ENCODE measurements at regions not wholly inside any gene's neighbourhood (a gene's known extent, or its start where the extent isn't known, plus 50 kb on each side); places are given as distances from the start of the nearest gene placed in this dataset.

DNA sequence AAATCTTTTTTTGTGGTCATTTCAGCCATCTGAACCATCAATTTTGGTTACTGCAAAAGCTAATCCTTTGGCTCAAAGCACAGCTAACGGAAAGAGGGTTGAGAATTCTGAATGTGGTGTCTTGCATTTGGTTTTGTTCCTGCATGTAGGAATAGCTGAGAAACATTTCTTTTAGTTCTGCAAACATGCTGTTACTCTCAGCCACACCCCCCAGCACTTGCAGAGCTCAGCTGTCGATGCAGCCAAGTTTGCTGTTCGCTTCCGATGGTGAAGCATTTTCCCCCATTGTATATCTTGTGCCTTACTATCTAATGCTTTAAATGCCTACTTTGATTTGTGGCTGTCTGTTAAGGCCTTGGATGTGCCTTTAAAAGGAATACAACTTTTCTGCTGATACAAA, 294.9 kb upstream of the FANCL start:
- no peak for DNase-seq (ENCODE audit: low read depth in 4 of 4, low spot score in 3 of 4)

DNA sequence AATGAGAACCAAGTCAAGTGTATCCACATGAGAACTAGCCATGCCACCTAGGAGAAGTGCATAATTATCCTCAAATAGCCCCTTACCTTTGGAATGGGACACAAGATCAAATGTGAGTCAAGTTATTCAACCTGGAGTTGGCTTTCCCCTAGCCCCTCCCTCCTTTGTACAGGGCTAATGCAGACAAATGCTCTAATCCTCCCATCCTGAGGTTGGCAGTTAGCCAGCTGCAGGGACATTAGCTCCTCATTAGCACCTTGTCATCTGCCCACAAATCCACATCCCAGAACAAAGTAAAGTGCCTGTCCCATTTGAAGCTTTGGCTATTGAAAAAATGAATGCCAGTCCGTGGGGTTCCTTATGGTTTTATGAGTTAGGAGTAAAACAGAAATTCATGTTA, 294.1 kb upstream of the FANCL start:
- DNase-seq (ENCODE audit: low read depth in 4 of 4, low spot score in 3 of 4) = no peak

GRCh38 chr2:58533376-58533775, 292.3 kb upstream of the FANCL start:
- DNase-seq (ENCODE audit: low read depth in 4 of 4, low spot score in 3 of 4) = no peak

DNA sequence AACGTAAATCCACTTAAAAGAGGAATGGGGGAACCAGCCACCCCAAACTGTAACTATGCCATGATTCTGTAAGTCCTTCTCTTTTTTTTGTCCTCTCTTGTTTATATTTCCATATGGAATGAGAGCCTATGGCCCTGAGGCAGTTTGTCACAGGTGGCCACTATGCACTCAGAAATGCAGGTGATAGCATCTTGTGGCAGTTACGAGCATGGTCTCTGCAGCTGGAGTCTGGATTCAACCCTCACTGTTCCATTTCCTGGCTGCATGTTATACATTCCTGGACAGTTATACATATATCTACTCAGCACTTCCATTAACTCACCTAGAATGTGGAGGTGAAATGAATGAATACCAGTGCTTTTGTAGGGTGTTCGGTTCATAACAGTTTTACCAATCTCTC, 291.5 kb upstream of the FANCL start:
- DNase-seq (ENCODE audit: low read depth in 4 of 4, low spot score in 3 of 4) = no peak

DNA sequence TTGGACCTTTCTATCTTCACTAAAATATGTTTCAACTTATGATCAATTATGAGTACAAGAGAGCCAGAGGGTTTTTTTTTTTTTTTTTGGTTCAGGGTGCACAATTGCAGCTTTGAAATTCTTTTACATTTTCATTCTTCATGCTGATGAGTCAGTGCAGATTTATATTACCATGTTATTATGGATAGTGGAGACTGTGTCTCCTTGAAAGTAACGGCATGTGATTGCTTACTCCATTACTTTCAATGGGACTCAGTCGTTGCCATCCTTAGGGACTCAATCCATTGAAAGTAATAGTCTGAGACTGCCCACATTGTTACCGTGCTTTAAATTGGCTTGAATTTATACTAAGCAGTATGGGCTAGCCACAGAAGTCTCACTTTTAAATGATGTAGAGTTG, 286.5 kb upstream of the FANCL start:
- DNase-seq (ENCODE audit: low read depth in 4 of 4, low spot score in 3 of 4) = no peak

DNA sequence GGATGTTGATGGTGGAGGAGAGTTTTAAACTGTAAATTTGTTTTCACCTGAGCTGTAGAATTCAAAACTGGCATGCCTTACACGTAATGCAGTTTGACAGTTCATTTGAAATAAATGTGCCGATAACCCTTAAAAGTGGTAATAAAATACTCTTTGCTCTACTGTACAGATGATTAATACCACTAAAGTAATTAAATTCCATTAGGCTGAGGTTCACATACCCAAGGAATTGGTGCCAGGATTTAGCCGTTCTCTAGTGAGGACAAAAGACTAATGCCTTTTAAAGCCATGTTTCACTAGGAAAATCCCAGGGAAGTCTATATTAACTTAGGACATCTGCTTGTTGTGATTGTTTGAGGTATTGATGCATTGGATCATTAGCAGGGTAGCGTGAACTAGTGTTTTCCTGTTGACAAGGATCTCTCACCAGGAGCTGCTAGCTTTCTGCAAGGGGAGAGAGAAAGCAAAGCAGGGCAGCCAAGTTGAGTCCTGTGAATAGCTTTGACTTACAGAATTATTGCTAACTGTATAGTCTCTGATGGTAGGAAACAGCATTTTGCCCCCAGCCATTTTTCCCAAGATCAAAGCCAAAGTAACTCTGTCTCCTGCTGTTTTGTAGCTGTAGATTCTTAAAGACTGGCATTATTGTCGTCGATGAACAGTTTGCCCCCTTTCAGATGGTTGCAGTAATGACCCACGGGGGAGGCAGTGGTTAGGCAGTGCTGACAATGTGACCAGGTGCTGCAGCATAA, 280.9 kb upstream of the FANCL start:
- DNase-seq (ENCODE audit: low read depth in 4 of 4, low spot score in 3 of 4) = no peak

GRCh38 chr2:58520903-58521302, 279.8 kb upstream of the FANCL start:
- DNase-seq (ENCODE audit: low read depth in 4 of 4, low spot score in 3 of 4) = no peak

DNA sequence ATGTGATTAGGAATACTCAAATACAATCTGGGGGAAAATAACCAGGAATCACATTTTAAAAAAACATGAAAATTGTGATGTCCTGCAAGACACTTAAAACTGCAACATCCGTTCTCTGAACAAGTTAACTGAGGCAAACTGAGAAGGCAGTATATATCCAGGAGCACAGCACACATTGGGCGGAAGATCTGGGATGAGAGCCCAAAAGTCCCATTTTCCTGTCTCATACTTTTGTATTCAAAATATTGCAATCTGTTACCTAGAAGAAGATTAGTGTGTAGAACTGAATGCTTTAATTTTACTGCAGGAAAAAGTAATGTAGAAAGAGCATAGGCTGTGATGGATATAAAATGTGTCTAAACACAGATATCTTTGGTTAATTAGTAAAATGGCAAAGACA, 276.8 kb upstream of the FANCL start:
- DNase-seq (ENCODE audit: low read depth in 4 of 4, low spot score in 3 of 4) = no peak

DNA sequence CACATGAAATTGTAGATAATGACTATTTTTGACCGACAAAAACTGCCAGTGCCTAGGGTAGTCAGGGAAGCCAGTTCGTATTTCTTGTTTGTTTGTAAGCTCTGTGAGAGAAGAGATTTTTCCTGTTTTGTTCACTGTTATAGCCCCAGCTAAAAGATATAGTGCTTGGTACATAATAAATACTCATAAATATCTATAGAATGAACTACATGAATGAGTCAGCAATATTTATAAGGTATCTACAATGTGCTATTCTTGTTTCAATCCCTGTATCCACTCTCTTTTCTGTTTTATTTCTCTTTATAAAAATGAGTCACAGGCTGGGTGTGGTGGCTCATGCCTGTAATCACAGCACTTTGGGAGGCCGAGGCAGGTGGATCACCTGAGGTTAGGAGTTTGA, 275.6 kb upstream of the FANCL start:
- no peak for DNase-seq (ENCODE audit: low read depth in 4 of 4, low spot score in 3 of 4)

DNA sequence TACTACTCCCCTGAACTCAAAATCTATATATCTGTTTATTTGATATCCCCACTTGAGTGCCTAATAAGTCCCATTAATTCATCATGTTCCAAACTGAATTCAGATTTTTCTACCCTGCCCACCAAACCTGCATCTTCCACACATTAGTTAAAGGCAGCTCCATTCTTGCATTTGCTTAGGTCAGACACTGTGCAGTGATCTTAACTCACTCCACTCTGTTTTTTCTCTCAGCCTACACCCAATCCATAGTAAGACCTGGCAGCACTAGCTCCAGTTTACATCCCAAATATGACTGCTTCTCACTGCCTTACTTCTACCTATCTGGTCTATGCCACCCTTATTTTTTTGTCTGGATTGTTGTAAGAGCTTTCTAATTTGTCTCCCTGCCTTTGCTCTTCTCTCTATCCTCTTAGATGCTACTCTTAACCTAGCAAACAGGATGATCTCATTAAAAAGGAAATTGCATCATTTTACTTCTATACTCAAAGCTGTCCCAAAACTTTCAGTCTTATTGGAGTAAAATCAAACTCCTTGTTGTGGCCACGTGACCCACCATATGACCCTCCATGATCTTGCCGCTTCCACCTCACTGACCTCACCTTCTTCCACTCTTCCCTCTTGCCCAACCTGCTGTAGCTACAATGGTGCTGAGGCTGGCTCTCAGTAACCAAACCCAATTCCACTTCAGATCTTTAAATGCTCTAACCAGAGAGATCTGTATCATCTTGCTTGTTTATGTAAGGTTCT, 274.9 kb upstream of the FANCL start:
- DNase-seq (ENCODE audit: low read depth in 4 of 4, low spot score in 3 of 4) = no peak

GRCh38 chr2:58514252-58514651, 273.1 kb upstream of the FANCL start:
- no peak for DNase-seq (ENCODE audit: low read depth in 4 of 4, low spot score in 3 of 4)

- DNase-seq (ENCODE audit: low read depth in 4 of 4, low spot score in 3 of 4) = no peak
These were observed 271.8 kb upstream of the FANCL start for GRCh38 chr2:58512878-58513277.

- no peak for DNase-seq (ENCODE audit: low read depth in 4 of 4, low spot score in 3 of 4)
These were observed 266.9 kb upstream of the FANCL start for GRCh38 chr2:58508006-58508405.

DNA sequence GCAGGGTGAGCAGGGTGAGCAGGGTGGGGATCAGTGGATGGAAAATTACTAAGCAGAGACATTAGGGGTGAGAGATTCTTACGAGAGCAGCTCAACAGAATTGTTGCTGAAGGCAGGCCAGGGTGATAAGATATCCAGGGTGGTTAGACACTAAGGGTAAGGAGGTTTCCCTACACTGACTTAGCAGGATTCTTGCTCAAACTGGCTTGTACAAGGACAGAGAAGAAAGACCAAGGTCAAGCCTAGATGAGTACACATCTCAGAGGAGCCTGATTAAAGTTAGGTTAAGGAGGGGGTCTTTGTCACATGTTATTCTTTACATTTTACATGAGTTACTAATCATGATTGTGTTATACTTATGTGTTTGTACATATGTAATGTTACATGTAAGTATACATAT, 262.8 kb upstream of the FANCL start:
- no peak for DNase-seq (ENCODE audit: low read depth in 4 of 4, low spot score in 3 of 4)

DNA sequence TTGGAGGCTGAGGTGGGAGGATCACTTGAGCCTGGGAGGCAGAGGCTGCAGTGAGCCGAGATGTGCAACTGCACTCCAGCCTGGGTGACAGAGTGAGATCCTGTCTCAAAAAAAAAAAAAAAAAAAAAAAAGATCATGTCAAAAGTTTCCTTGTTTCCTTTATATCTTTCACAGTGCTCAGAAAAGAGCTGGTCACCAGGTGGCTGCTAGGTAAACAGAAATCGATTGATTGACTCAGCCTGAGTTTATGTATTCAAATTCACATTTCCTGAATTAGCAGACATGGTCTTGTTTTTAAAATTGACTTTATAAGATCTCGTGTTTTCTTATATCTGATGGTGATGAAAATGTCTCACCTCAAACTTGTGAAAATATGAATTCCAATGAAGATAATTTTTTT, 261.8 kb upstream of the FANCL start:
- DNase-seq (ENCODE audit: low read depth in 4 of 4, low spot score in 3 of 4) = no peak

GRCh38 chr2:58501371-58502160, 260.4 kb upstream of the FANCL start:
- DNase-seq (ENCODE audit: low read depth in 4 of 4, low spot score in 3 of 4) = no peak

- no peak for DNase-seq (ENCODE audit: low read depth in 4 of 4, low spot score in 3 of 4)
These were observed 256.0 kb upstream of the FANCL start for GRCh38 chr2:58497168-58497567.

- DNase-seq (ENCODE audit: low read depth in 4 of 4, low spot score in 3 of 4) = no peak
These were observed 254.7 kb upstream of the FANCL start for GRCh38 chr2:58495806-58496205.

GRCh38 chr2:58494071-58494501, 253.0 kb upstream of the FANCL start:
- no peak for DNase-seq (ENCODE audit: low read depth in 4 of 4, low spot score in 3 of 4)

GRCh38 chr2:58484629-58485028, 243.5 kb upstream of the FANCL start:
- no peak for DNase-seq (ENCODE audit: low read depth in 4 of 4, low spot score in 3 of 4)

- DNase-seq (ENCODE audit: low read depth in 4 of 4, low spot score in 3 of 4) = no peak
These were observed 243.1 kb upstream of the FANCL start for GRCh38 chr2:58484221-58484620.

GRCh38 chr2:58483307-58483706, 242.2 kb upstream of the FANCL start:
- DNase-seq (ENCODE audit: low read depth in 4 of 4, low spot score in 3 of 4) = no peak

Data from right renal pelvis (tissue), 4 donors.